H54 (cell line): ENCODE measurements at regions not wholly inside any gene's neighbourhood (a gene's known extent, or its start where the extent isn't known, plus 50 kb on each side); places are given as distances from the start of the nearest gene placed in this dataset.
"Not testable (repeated sequence)": the region's sequence is repeated elsewhere in the genome, so short reads cannot be mapped to it uniquely, and the experiment has no call there.

Experiments used
- DNase-seq: peaks from one replicate; pipeline ENCODE4 v3.0.0; 2011; ENCODE audit warnings: low spot score, mixed read lengths; ENCODE audit not compliant: insufficient read length
- FAIRE-seq: peaks from 3 replicates; lab custom pipeline; 2011; peaks lifted over from hg19 to GRCh38; lab: Jason Lieb, UNC
- POLR2A ChIP-seq: IDR thresholded peaks from 2 replicates; pipeline ENCODE4 v1.6.1; 2011; ENCODE audit warnings: low read depth, mild to moderate bottlenecking, low read length

GRCh38 chrX:55326985-55327384, 62.3 kb upstream of the PAGE3 start:
- no peak for TF ChIP-seq POLR2A
- FAIRE-seq (no peak), DNase-seq (no peak)

- DNase-seq: no peak
- no peak for FAIRE-seq
These were observed 70.6 kb upstream of the PAGE3 start for GRCh38 chrX:55335296-55335695.

DNA sequence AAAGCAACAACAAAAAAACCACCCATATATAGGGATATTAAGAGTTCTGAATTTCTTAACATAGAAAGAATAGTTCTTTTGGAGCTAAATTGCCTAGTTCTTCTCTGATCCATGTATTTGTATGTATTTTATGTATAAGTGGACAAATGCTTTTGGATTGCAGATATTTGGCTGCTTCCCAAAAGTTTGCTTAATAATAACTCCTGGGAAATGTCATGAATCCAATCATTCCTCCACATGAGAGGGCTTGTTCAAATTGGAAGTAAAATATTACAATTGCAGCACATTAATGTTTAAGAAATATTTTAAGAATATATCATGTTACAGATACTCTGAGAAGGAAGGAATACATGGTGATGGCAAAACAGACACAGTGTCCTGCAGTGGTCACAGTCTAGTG, 71.5 kb upstream of the PAGE3 start:
- DNase-seq: no peak
- no peak for TF ChIP-seq POLR2A
- no peak for FAIRE-seq

More at GRCh38 chrX:55335296-55335695, 70.6 kb upstream of the PAGE3 start:
- no peak for TF ChIP-seq POLR2A

- TF ChIP-seq POLR2A: no peak
- DNase-seq (no peak), FAIRE-seq (no peak)
These were observed 76.2 kb upstream of the PAGE3 start for GRCh38 chrX:55340896-55341433.

DNA sequence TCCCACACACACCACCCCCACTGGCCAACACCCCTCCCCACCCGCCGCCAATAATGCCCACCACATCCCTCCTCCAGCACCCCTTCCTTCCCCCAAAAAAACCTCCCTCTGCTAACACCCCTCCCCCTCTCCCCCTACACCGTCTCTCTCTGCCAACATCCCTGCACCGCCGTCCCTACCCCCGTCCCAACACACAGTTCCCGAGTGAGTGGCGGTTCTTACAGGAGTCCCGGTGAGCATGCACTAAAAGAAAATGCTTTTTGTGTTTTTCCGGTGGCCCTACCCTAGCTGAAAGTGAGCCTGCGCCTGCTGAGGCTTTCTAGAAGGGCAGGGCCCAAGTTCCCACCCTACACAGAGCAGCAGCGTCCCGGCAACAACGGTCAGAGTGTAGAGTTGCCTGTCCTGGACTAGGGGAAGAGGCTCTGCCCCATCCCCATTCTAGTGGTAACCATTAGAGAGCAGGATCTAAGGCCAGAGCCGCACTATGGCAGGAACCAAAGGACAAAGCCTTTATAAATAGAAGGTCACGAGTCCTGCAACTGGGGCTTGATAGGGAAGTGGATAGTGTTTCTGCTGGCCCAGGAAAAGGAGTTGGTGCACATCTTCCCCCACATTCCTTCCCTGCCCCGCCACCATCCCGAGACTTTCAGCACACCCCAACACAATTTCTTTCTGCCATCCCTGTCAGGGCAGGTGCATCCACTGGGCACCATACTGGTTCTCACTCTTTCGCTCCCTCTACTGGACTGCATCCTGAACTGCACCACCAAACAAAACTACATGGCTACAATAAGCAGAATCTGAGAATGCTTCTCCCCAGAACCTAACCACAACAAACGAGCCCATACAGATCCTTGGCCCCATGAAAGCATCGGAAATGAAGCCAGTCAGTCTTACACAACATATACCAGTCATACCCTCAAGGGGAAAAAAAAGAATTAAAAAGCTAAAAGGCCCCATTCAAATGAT, 78.1 kb upstream of the PAGE3 start:
- FAIRE-seq (no peak), DNase-seq (peak; percentile 4)

GRCh38 chrX:55356609-55357008, 91.9 kb upstream of the PAGE3 start:
- FAIRE-seq (no peak), DNase-seq (no peak)
- TF ChIP-seq POLR2A: no peak

More for the DNA sequence above, 78.1 kb upstream of the PAGE3 start:
- TF ChIP-seq POLR2A: no peak

DNA sequence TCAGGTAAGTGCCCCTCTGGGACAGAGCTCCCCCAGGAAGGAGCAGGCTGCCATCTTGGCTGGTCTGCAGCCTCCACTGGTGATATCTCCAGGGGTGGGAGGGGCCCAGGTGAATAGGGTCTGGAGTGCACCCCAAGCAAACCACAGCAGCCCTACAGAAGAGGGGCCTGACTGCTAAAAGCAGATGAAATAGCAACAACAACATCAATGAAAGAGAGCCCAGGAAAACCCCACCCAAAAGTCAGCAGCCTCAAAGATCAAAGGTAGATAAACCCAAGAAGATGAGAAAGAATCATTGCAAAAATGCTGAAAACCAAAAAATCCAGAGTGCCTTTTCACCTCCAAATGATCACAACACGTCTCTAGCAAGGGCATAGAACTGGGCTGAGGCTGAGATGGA, 92.5 kb upstream of the PAGE3 start:
- DNase-seq (no peak), FAIRE-seq (no peak)
- no peak for TF ChIP-seq POLR2A

GRCh38 chrX:55379396-55379795, 72.5 kb upstream of the MAGEH1 start:
- TF ChIP-seq POLR2A: no peak
- no peak for FAIRE-seq
- DNase-seq: no peak

- DNase-seq (no peak), FAIRE-seq (no peak)
- TF ChIP-seq POLR2A: no peak
These were observed 62.6 kb upstream of the MAGEH1 start for GRCh38 chrX:55389376-55389775.

DNA sequence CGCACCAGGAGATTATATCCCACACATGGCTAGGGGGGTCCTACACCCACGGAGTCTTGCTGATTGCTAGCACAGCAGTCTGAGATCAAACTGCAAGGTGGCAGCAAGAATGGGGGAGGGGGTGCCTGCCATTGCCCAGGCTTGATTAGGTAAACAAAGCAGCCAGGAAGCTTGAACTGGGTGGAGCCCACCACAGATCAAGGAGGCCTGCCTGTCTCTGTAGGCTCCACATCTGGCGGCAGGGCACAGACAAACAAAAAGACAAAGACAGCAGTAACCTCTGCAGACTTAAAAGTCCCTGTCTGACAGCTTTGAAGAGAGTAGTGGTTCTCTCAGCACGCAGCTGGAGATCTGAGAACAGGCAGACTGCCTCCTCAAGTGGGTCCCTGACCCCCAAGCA, 55.1 kb upstream of the MAGEH1 start:
- not testable (repeated sequence) for DNase-seq, FAIRE-seq
